ENCODE measurements at regions not wholly inside any gene's neighbourhood (a gene's known extent, or its start where the extent isn't known, plus 50 kb on each side); places are given as distances from the start of the nearest gene placed in this dataset.

DNA sequence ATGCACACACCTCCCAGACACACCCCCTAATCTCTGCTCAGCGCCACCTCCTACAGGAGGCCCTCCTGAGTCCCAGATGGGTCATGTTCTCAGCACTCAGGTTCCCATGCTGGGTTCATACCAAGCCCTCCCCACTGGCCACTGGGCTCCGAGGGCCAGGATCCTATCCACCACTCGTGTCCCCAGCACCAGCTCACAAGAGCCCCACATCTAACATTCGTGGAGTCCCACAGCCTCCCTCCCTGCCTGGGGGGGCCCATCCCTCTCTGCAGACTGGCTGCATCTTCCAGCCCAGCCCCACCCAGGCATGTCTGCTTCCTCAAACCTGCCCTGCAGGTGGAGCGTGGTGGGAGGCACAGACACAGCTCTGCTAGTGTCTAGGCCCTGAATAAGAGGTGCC is 227.4 kb downstream of the TUBA3C start:
- TF ChIP-seq, protein P1, sequence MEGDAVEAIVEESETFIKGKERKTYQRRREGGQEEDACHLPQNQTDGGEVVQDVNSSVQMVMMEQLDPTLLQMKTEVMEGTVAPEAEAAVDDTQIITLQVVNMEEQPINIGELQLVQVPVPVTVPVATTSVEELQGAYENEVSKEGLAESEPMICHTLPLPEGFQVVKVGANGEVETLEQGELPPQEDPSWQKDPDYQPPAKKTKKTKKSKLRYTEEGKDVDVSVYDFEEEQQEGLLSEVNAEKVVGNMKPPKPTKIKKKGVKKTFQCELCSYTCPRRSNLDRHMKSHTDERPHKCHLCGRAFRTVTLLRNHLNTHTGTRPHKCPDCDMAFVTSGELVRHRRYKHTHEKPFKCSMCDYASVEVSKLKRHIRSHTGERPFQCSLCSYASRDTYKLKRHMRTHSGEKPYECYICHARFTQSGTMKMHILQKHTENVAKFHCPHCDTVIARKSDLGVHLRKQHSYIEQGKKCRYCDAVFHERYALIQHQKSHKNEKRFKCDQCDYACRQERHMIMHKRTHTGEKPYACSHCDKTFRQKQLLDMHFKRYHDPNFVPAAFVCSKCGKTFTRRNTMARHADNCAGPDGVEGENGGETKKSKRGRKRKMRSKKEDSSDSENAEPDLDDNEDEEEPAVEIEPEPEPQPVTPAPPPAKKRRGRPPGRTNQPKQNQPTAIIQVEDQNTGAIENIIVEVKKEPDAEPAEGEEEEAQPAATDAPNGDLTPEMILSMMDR (IDR thresholded peaks at IDR 0.05; ENCODE audit: unreplicated experiment in 3 of 3): no peak
- peaks cover 61% of the 10 kb centered on the region for H3K9me3 Mint-ChIP-seq
- H3K4me1 Mint-ChIP-seq: no peaks in the 10 kb centered on the region
- H3K27ac Mint-ChIP-seq: no peak overlapping the region
- H3K4me3 Mint-ChIP-seq: no peak overlapping the region
- no peaks in the 10 kb centered on the region for H3K27me3 Mint-ChIP-seq (ENCODE audit: low read depth)
- peaks cover 15% of the 10 kb centered on the region for H3K36me3 Mint-ChIP-seq (ENCODE audit: low read depth)

GRCh38 chr13:18953139-18953930 is 228.3 kb downstream of the TUBA3C start:
- H3K27me3 Mint-ChIP-seq (ENCODE audit: low read depth): no peaks in the 10 kb centered on the region
- H3K27ac Mint-ChIP-seq: no peak overlapping the region
- H3K4me1 Mint-ChIP-seq: no peaks in the 10 kb centered on the region
- H3K4me3 Mint-ChIP-seq: no peak overlapping the region
- peaks cover 56% of the 10 kb centered on the region for H3K9me3 Mint-ChIP-seq
- peaks cover 15% of the 10 kb centered on the region for H3K36me3 Mint-ChIP-seq (ENCODE audit: low read depth)
- TF ChIP-seq, protein P1 (IDR thresholded peaks at IDR 0.05; ENCODE audit: unreplicated experiment in 3 of 3): no peak

DNA sequence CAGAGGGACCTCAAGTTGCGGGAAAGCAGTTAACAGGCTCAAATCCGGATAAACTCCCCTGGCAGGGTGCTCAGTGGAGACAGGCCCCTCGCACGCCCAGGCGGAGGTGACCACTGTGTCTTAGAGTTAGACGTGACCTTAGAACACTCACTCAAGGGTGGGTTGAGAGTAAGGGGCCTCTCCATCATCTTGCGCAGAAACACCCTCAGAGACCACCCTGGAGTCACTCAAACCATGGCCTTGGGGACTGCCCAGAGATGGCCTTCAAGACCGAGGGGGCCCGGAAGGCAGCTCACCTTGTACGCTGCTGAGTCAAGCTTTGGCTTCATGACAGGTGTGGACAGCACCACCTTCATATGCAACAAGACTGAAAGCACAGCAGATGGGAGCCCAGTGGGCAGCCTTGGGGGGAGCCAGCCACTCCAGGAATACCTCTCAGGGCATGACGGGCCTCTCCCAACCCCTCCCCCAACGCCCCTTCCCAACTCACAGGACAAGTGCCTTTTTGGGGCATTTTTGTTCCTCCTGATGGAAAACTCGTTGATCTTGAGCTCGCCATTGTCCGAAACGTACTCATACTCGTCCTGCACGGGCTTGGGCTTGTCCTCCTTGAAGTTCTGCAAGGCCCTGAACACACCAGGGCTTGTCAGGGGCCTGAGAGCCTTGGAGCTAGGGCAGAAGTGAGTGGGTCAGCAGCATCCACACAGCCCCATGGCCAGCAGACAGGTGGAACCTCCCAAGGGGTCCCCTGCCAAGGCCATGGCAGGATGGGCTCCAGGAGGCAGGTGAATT is 229.2 kb downstream of the TUBA3C start:
- Mint-ChIP-seq H3K27me3 (ENCODE audit: low read depth) (no peaks in the 10 kb centered on the region), H3K9me3 (peaks cover 61% of the 10 kb centered on the region), H3K4me1 (no peaks in the 10 kb centered on the region), H3K4me3 (no peak overlapping the region), H3K36me3 (ENCODE audit: low read depth) (peaks cover 15% of the 10 kb centered on the region), H3K27ac (no peak overlapping the region)
- TF ChIP-seq, protein P1 (IDR thresholded peaks at IDR 0.05; ENCODE audit: unreplicated experiment in 3 of 3): no peak

DNA sequence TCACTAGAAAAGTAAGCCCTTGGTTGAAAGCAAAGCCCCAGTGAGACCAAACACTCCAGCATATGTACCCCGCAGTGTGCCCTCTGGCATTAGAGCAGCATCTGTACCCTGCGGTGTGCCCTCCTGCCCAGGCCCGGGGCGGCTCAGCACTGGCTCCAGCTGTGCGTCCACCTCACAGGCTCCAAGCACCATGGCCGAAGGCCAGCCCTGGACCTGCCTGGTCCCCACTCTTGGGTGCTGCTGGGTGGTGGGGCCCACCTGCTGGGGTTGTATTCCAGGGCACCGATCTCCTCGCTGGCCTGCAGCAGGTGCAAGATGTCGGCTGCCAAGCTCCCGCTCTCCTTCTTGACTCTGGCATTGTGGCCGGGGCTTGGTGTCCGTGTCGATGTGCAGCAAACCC is 230.2 kb downstream of the TUBA3C start:
- TF ChIP-seq, protein P1 (IDR thresholded peaks at IDR 0.05; ENCODE audit: unreplicated experiment in 3 of 3): no peak
- H3K4me1 Mint-ChIP-seq: no peaks in the 10 kb centered on the region
- H3K4me3 Mint-ChIP-seq: no peak overlapping the region
- no peak overlapping the region for H3K27ac Mint-ChIP-seq
- peaks cover 10% of the 10 kb centered on the region for H3K36me3 Mint-ChIP-seq (ENCODE audit: low read depth)
- peaks cover 56% of the 10 kb centered on the region for H3K9me3 Mint-ChIP-seq
- no peaks in the 10 kb centered on the region for H3K27me3 Mint-ChIP-seq (ENCODE audit: low read depth)

DNA sequence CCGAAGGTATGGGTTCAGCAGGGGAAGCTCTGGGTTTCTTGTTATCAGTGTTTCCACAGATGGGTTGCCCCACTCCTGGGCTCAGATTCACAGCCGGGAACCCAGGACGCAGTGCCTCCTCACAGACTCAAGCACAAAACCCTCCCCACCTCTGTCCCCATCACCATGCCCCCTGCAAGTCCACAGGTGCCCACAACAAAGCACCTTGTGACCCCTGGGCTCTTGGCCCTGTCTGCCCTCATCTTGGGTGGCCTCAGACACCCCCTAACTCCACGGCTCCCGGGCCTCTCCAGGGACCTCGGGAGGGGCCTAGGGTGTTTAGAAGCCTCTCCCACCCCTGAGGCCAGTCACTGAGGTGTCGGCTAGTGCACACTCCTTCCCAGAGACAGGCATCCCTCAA is 231.7 kb downstream of the TUBA3C start:
- Mint-ChIP-seq H3K36me3 (ENCODE audit: low read depth) (peaks cover 6% of the 10 kb centered on the region), H3K4me1 (no peaks in the 10 kb centered on the region), H3K4me3 (no peak overlapping the region), H3K9me3 (peaks cover 50% of the 10 kb centered on the region), H3K27ac (no peak overlapping the region), H3K27me3 (ENCODE audit: low read depth) (no peaks in the 10 kb centered on the region)
- TF ChIP-seq, protein P1 (IDR thresholded peaks at IDR 0.05; ENCODE audit: unreplicated experiment in 3 of 3): no peak
